Lower leg skin (tissue), 4 donors: ENCODE measurements at regions not wholly inside any gene's neighbourhood (a gene's known extent, or its start where the extent isn't known, plus 50 kb on each side); places are given as distances from the start of the nearest gene placed in this dataset.

ENCODE experiments used
- DNase-seq, 2 donors: peaks; one replicate each; pipeline ENCODE4 v3.0.0-alpha.2; 2019; ENCODE audit warnings: low spot score in 2 of 2
- H3K4me3 ChIP-seq: fragments of 200-600 bp; sonication (generic); 2 replicates; pipeline ENCODE4 v1.5.1; 2017; ENCODE audit warnings: mild to moderate bottlenecking, low read depth; ENCODE audit not compliant: poor library complexity, severe bottlenecking
- CTCF ChIP-seq, 3 donors: fragments of 450-650 bp; IDR thresholded peaks; one replicate each; pipeline ENCODE4 v1.5.1; 2016; ENCODE audit warnings: antibody characterized with exemption in 3 of 3, mild to moderate bottlenecking in 3 of 3, moderate library complexity in 2 of 3
- POLR2A ChIP-seq, 2 donors: fragments of 450-650 bp; IDR thresholded peaks; one replicate each; pipeline ENCODE4 v1.6.1; 2016 to 2017; ENCODE audit warnings: antibody characterized with exemption in 2 of 2, mild to moderate bottlenecking in 1 of 2, moderate library complexity in 1 of 2
- WGBS, 2 donors: methylation state at CpG; one replicate each; pipeline ENCODE4 v1.1.5; 2018; 5-methylcytosine and 5-hydroxymethylcytosine counted together
- intact Hi-C: fragments of 100-400 bp; cut with DNase I; formaldehyde crosslinking; loops from one replicate; pipeline ENCODE4 v1.15.0; 2023; ENCODE audit warnings: low total_unique reads

DNA sequence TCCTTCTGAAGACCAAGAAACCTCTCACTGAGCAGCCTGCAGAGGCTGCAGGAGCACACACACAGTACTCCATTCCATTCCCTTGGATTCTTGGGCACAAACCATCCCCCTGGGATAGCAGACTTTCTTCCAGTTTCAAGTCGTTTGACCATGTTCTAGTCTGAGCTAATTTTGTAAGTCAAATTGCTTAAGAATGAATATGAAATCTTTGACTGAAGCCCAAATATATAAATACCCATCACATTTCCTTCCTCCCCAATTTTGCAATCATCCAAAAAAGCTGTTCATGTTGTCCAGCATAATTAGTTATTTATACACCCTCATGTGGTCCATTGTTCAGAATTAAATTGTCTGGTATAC lies 231.2 kb upstream of the TPRG1 start:
- H3K4me3 ChIP-seq = no peak overlapping the region
- WGBS, 2 donors = 7 to 21% methylated on average over 1 of the region's 1 CpG
- intact Hi-C loops = no loop called here
- no peak for DNase-seq
- no peak for TF ChIP-seq CTCF (IDR thresholded peaks at IDR 0.05)
- TF ChIP-seq POLR2A (IDR thresholded peaks at IDR 0.05) = no peak

- H3K4me3 ChIP-seq = no peak overlapping the region
- intact Hi-C loops = no loop called here
- TF ChIP-seq CTCF (IDR thresholded peaks at IDR 0.05) = no peak
- no peak for DNase-seq
- WGBS, 2 donors = 81 to 92% methylated on average over 3 of the region's 3 CpGs
Measured at GRCh38 chr3:188941103-188941502, 230.7 kb upstream of the TPRG1 start.

DNA sequence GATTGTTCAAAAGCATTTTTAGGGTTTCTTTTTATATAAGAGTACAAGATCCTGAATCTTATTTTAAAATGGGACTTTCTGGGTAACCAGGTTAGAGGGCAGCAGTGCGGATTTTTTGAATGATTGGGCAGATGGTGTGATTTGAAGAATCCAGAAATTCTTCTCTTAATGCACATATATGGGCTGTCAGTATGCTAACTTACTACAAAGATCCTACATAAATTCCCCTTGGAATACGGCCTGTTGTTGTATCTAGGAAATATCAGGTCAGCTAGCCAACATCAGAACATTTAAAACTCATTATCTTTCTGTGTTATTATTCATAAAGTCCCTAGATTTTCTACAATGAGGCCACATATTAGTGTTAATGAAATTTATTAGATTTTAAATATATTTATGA lies 229.6 kb upstream of the TPRG1 start:
- no peak overlapping the region for H3K4me3 ChIP-seq
- intact Hi-C loops = no loop called here
- DNase-seq = no peak
- WGBS, 2 donors = 97% methylated on average over 2 of the region's 2 CpGs
- TF ChIP-seq CTCF (IDR thresholded peaks at IDR 0.05) (no peak), POLR2A (IDR thresholded peaks at IDR 0.05) (no peak)

- no peak for DNase-seq
- no peak overlapping the region for H3K4me3 ChIP-seq
- intact Hi-C loops = no loop called here
- TF ChIP-seq POLR2A (IDR thresholded peaks at IDR 0.05) (no peak), CTCF (IDR thresholded peaks at IDR 0.05) (no peak)
Measured at GRCh38 chr3:188943591-188943990, 228.2 kb upstream of the TPRG1 start.

DNA sequence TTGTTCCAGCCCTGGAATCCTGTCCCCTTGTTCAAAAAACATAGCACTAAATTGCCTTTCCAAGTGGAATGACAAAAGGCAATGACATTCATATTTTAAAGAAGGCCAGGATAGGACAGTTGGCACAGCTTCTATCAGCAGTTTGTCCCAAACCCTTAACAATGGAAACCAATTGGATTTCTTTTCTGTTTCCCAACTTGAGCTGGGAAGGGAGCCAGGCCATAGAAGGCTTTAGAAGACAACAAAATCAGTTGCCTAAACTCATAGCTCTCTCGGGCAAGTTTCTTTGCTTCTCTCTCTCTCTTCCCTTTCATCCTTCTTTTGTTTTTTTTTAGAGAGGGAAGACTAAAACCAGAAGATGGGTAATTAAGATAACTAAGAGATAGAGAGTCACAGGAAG lies 227.7 kb upstream of the TPRG1 start:
- no peak for TF ChIP-seq POLR2A (IDR thresholded peaks at IDR 0.05)
- no peak for TF ChIP-seq CTCF (IDR thresholded peaks at IDR 0.05)
- 32 to 41% methylated on average over 1 of the region's 1 CpG for WGBS, 2 donors
- H3K4me3 ChIP-seq = no peak overlapping the region
- intact Hi-C loops = no loop called here
- DNase-seq = peak in 1 of 2 donors; percentile 80

- DNase-seq = no peak
- TF ChIP-seq POLR2A (IDR thresholded peaks at IDR 0.05) (no peak), CTCF (IDR thresholded peaks at IDR 0.05) (no peak)
- 49 to 56% methylated on average over 14 of the region's 14 CpGs for WGBS, 2 donors
- intact Hi-C loops = no loop called here
- no peak overlapping the region for H3K4me3 ChIP-seq
Measured at GRCh38 chr3:188946351-188947240, 225.2 kb upstream of the TPRG1 start.
